ENCODE measurements at regions not wholly inside any gene's neighbourhood (a gene's known extent, or its start where the extent isn't known, plus 50 kb on each side); places are given as distances from the start of the nearest gene placed in this dataset.
"Not testable (repeated sequence)": the region's sequence is repeated elsewhere in the genome, so short reads cannot be mapped to it uniquely, and the experiment has no call there.

DNA sequence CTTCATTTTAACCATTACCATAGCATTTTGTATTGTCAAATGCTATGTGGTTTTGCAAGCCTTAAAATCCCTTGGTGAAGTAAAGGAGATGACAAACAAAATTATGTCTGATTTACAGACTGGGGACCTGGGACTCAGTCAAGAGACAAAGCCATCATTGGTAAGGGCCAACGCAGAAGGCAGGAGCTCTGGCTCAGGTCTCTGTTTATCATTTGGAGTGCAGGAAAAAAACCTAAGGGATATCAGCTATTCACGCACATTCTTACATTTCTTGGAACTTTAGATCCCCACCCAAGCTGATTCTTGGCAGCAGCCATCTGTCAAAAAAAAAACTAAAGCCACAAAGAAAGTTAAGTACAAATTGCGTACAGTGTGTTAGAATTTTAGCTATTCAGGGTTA is 731.9 kb downstream of the STPG2 start:
- Histone ChIP-seq H3K27me3 (ENCODE audit: control insufficient read depth in 2 of 2, insufficient read depth in 2 of 2, low read length in 2 of 2) (no peaks in the 10 kb centered on the region), H3K4me1 (ENCODE audit: control insufficient read depth in 2 of 2, insufficient read depth in 2 of 2, low read length in 2 of 2) (no peaks in the 10 kb centered on the region), H3K27ac (ENCODE audit: low read depth in 2 of 2, low read length in 2 of 2) (no peak overlapping the region), H3K4me3 (ENCODE audit: low read length in 2 of 2) (no peak overlapping the region), H3K9me3 (ENCODE audit: control insufficient read depth in 2 of 2, low read length in 2 of 2) (no peaks in the 10 kb centered on the region), H3K36me3 (ENCODE audit: control insufficient read depth in 2 of 2, insufficient read depth in 2 of 2, low read length in 2 of 2) (no peaks in the 10 kb centered on the region), H3K9ac (ENCODE audit: low read depth in 1 of 2, low read length in 2 of 2) (no peak overlapping the region)

DNA sequence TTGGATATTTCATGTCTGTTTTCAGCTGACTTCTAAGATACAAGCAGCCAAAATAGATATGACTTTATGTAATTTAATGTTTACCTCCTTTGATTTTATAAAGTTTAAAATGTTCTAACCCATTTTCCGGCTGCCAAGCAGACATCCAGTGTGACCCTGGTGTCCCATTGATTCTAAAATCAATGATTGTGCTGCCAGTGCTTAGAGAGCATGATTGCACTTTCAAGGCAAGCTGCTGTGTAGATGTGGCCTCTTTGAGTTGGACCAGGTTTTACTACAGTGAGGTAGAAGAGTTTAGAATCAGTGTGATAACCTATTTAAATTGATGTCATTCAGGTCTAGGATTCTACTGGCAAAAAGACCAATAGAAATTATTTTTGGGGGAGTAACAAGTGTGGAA is 730.9 kb downstream of the STPG2 start:
- H3K36me3 ChIP-seq (ENCODE audit: control insufficient read depth in 2 of 2, insufficient read depth in 2 of 2, low read length in 2 of 2) = no peaks in the 10 kb centered on the region
- no peak overlapping the region for H3K9ac ChIP-seq (ENCODE audit: low read depth in 1 of 2, low read length in 2 of 2)
- no peaks in the 10 kb centered on the region for H3K27me3 ChIP-seq (ENCODE audit: control insufficient read depth in 2 of 2, insufficient read depth in 2 of 2, low read length in 2 of 2)
- no peaks in the 10 kb centered on the region for H3K9me3 ChIP-seq (ENCODE audit: control insufficient read depth in 2 of 2, low read length in 2 of 2)
- no peak overlapping the region for H3K4me3 ChIP-seq (ENCODE audit: low read length in 2 of 2)
- H3K27ac ChIP-seq (ENCODE audit: low read depth in 2 of 2, low read length in 2 of 2) = no peak overlapping the region
- H3K4me1 ChIP-seq (ENCODE audit: control insufficient read depth in 2 of 2, insufficient read depth in 2 of 2, low read length in 2 of 2) = no peaks in the 10 kb centered on the region

- no peak overlapping the region for H3K9ac ChIP-seq (ENCODE audit: low read depth in 1 of 2, low read length in 2 of 2)
Measured at GRCh38 chr4:97414161-97414560, 729.1 kb downstream of the STPG2 start.

DNA sequence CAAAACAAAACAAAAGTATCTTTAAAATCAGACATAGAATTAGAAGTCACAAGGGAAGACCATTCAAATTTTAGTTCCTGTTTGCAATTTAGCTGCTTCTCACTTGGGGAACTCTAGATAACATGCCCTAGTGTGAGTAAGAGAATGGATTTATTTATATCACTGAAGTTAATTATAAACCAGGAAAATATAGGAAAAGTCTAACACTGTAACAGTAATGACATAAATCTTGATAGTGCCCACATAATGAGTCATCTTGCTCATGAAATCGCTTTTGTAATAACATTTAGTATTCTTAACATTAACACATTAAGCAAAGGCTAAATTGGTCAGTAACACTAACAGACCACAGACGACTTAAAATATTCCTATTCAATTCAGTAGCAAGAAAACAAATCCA is 710.7 kb downstream of the STPG2 start:
- Histone ChIP-seq H3K4me1 (ENCODE audit: control insufficient read depth in 2 of 2, insufficient read depth in 2 of 2, low read length in 2 of 2) (no peaks in the 10 kb centered on the region), H3K4me3 (ENCODE audit: low read length in 2 of 2) (no peak overlapping the region), H3K9ac (ENCODE audit: low read depth in 1 of 2, low read length in 2 of 2) (no peak overlapping the region), H3K36me3 (ENCODE audit: control insufficient read depth in 2 of 2, insufficient read depth in 2 of 2, low read length in 2 of 2) (no peaks in the 10 kb centered on the region), H3K27me3 (ENCODE audit: control insufficient read depth in 2 of 2, insufficient read depth in 2 of 2, low read length in 2 of 2) (no peaks in the 10 kb centered on the region), H3K27ac (ENCODE audit: low read depth in 2 of 2, low read length in 2 of 2) (no peak overlapping the region), H3K9me3 (ENCODE audit: control insufficient read depth in 2 of 2, low read length in 2 of 2) (no peaks in the 10 kb centered on the region)

More at GRCh38 chr4:97414161-97414560, 729.1 kb downstream of the STPG2 start:
- Histone ChIP-seq H3K9me3 (ENCODE audit: control insufficient read depth in 2 of 2, low read length in 2 of 2) (no peaks in the 10 kb centered on the region), H3K4me1 (ENCODE audit: control insufficient read depth in 2 of 2, insufficient read depth in 2 of 2, low read length in 2 of 2) (no peaks in the 10 kb centered on the region), H3K36me3 (ENCODE audit: control insufficient read depth in 2 of 2, insufficient read depth in 2 of 2, low read length in 2 of 2) (no peaks in the 10 kb centered on the region), H3K4me3 (ENCODE audit: low read length in 2 of 2) (no peak overlapping the region), H3K27ac (ENCODE audit: low read depth in 2 of 2, low read length in 2 of 2) (no peak overlapping the region), H3K27me3 (ENCODE audit: control insufficient read depth in 2 of 2, insufficient read depth in 2 of 2, low read length in 2 of 2) (no peaks in the 10 kb centered on the region)

GRCh38 chr4:97437998-97438705 is 705.1 kb downstream of the STPG2 start:
- H3K9me3 ChIP-seq (ENCODE audit: control insufficient read depth in 2 of 2, low read length in 2 of 2); H3K9ac ChIP-seq (ENCODE audit: low read depth in 1 of 2, low read length in 2 of 2); H3K4me1 ChIP-seq (ENCODE audit: control insufficient read depth in 2 of 2, insufficient read depth in 2 of 2, low read length in 2 of 2); H3K36me3 ChIP-seq (ENCODE audit: control insufficient read depth in 2 of 2, insufficient read depth in 2 of 2, low read length in 2 of 2); H3K27me3 ChIP-seq (ENCODE audit: control insufficient read depth in 2 of 2, insufficient read depth in 2 of 2, low read length in 2 of 2); H3K27ac ChIP-seq (ENCODE audit: low read depth in 2 of 2, low read length in 2 of 2); H3K4me3 ChIP-seq (ENCODE audit: low read length in 2 of 2): not testable (repeated sequence)

- peaks cover 0 to 4% of the 10 kb centered on the region in 2 donors for H3K9me3 ChIP-seq (ENCODE audit: control insufficient read depth in 2 of 2, low read length in 2 of 2)
- H3K36me3 ChIP-seq (ENCODE audit: control insufficient read depth in 2 of 2, insufficient read depth in 2 of 2, low read length in 2 of 2) = no peaks in the 10 kb centered on the region
- no peaks in the 10 kb centered on the region for H3K27me3 ChIP-seq (ENCODE audit: control insufficient read depth in 2 of 2, insufficient read depth in 2 of 2, low read length in 2 of 2)
- no peak overlapping the region for H3K27ac ChIP-seq (ENCODE audit: low read depth in 2 of 2, low read length in 2 of 2)
- H3K4me1 ChIP-seq (ENCODE audit: control insufficient read depth in 2 of 2, insufficient read depth in 2 of 2, low read length in 2 of 2) = no peaks in the 10 kb centered on the region
- no peak overlapping the region for H3K4me3 ChIP-seq (ENCODE audit: low read length in 2 of 2)
- H3K9ac ChIP-seq (ENCODE audit: low read depth in 1 of 2, low read length in 2 of 2) = no peak overlapping the region
Measured at GRCh38 chr4:97453186-97453585, 690.1 kb downstream of the STPG2 start.

DNA sequence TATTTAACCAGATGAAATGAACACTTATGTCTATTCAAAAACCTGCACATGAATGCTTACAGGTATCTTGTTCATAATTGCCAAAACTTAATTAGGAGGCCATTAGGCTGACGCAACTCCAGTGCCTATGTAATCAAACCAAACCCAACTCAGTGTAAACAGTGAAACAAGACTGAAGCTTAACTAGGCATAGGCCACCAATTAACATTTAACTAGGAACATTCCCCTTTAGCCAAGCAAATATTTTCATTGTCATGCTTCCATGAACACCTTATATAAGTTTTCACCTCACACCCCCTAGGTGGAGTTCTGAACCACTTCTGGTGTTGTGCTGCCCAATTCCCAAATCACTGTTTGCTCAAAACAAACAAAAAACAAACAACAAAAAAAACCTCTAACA is 686.0 kb downstream of the STPG2 start:
- H3K9me3 ChIP-seq (ENCODE audit: control insufficient read depth in 2 of 2, low read length in 2 of 2) = peaks cover 0 to 4% of the 10 kb centered on the region in 2 donors
- H3K4me1 ChIP-seq (ENCODE audit: control insufficient read depth in 2 of 2, insufficient read depth in 2 of 2, low read length in 2 of 2) = no peaks in the 10 kb centered on the region
- no peaks in the 10 kb centered on the region for H3K36me3 ChIP-seq (ENCODE audit: control insufficient read depth in 2 of 2, insufficient read depth in 2 of 2, low read length in 2 of 2)
- no peak overlapping the region for H3K9ac ChIP-seq (ENCODE audit: low read depth in 1 of 2, low read length in 2 of 2)
- no peak overlapping the region for H3K4me3 ChIP-seq (ENCODE audit: low read length in 2 of 2)
- no peaks in the 10 kb centered on the region for H3K27me3 ChIP-seq (ENCODE audit: control insufficient read depth in 2 of 2, insufficient read depth in 2 of 2, low read length in 2 of 2)
- H3K27ac ChIP-seq (ENCODE audit: low read depth in 2 of 2, low read length in 2 of 2) = no peak overlapping the region

DNA sequence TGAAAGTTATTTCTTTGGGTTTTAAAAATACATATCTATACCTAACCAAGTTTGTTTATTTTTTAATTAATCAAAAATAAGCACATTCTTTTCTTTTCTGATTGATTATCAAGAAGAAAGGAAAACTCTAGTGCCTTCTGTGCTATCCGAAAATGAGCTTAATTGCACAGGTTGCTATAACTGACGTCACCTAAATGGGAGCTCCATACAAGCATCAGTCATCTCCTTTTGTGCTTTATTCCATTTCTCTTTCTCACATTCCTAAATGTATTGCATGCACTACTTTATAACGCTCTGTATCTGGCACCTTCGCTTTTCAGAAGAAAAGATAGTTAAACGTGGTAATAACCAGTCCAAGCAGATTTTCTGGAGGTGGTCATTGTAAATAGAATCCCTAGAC is 675.0 kb downstream of the STPG2 start:
- Histone ChIP-seq H3K4me3 (ENCODE audit: low read length in 2 of 2) (no peak overlapping the region), H3K9me3 (ENCODE audit: control insufficient read depth in 2 of 2, low read length in 2 of 2) (no peaks in the 10 kb centered on the region), H3K27ac (ENCODE audit: low read depth in 2 of 2, low read length in 2 of 2) (no peak overlapping the region), H3K4me1 (ENCODE audit: control insufficient read depth in 2 of 2, insufficient read depth in 2 of 2, low read length in 2 of 2) (no peaks in the 10 kb centered on the region), H3K27me3 (ENCODE audit: control insufficient read depth in 2 of 2, insufficient read depth in 2 of 2, low read length in 2 of 2) (no peaks in the 10 kb centered on the region), H3K36me3 (ENCODE audit: control insufficient read depth in 2 of 2, insufficient read depth in 2 of 2, low read length in 2 of 2) (no peaks in the 10 kb centered on the region), H3K9ac (ENCODE audit: low read depth in 1 of 2, low read length in 2 of 2) (no peak overlapping the region)

- Histone ChIP-seq H3K27ac (ENCODE audit: low read depth in 2 of 2, low read length in 2 of 2) (no peak overlapping the region), H3K36me3 (ENCODE audit: control insufficient read depth in 2 of 2, insufficient read depth in 2 of 2, low read length in 2 of 2) (no peaks in the 10 kb centered on the region), H3K4me1 (ENCODE audit: control insufficient read depth in 2 of 2, insufficient read depth in 2 of 2, low read length in 2 of 2) (no peaks in the 10 kb centered on the region), H3K9me3 (ENCODE audit: control insufficient read depth in 2 of 2, low read length in 2 of 2) (no peaks in the 10 kb centered on the region), H3K9ac (ENCODE audit: low read depth in 1 of 2, low read length in 2 of 2) (no peak overlapping the region), H3K4me3 (ENCODE audit: low read length in 2 of 2) (no peak overlapping the region), H3K27me3 (ENCODE audit: control insufficient read depth in 2 of 2, insufficient read depth in 2 of 2, low read length in 2 of 2) (no peaks in the 10 kb centered on the region)
Measured at GRCh38 chr4:97475621-97476020, 667.7 kb downstream of the STPG2 start.

DNA sequence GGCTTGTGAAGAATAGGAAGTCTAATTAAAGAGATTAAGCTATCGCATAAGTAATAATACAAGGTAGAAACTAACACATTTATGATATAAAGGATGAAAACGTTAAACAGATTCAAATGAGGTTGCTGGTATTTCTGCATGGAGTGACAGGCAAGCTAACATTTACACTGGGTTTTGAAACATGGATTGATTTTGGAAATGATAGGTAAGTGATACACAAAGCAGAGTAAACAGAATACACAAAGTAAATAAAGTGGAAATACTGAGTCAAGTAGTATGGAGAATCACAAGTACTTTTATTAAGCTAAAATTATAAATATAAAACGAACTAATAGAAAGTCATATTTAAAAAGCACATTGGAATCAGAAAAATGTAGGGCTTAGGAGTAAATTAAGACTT is 665.3 kb downstream of the STPG2 start:
- H3K4me3 ChIP-seq (ENCODE audit: low read length in 2 of 2) = no peak overlapping the region
- no peaks in the 10 kb centered on the region for H3K27me3 ChIP-seq (ENCODE audit: control insufficient read depth in 2 of 2, insufficient read depth in 2 of 2, low read length in 2 of 2)
- no peak overlapping the region for H3K27ac ChIP-seq (ENCODE audit: low read depth in 2 of 2, low read length in 2 of 2)
- no peaks in the 10 kb centered on the region for H3K4me1 ChIP-seq (ENCODE audit: control insufficient read depth in 2 of 2, insufficient read depth in 2 of 2, low read length in 2 of 2)
- no peaks in the 10 kb centered on the region for H3K9me3 ChIP-seq (ENCODE audit: control insufficient read depth in 2 of 2, low read length in 2 of 2)
- no peak overlapping the region for H3K9ac ChIP-seq (ENCODE audit: low read depth in 1 of 2, low read length in 2 of 2)
- no peaks in the 10 kb centered on the region for H3K36me3 ChIP-seq (ENCODE audit: control insufficient read depth in 2 of 2, insufficient read depth in 2 of 2, low read length in 2 of 2)

- H3K27ac ChIP-seq (ENCODE audit: low read depth in 2 of 2, low read length in 2 of 2) = no peak overlapping the region
- no peak overlapping the region for H3K4me3 ChIP-seq (ENCODE audit: low read length in 2 of 2)
- no peaks in the 10 kb centered on the region for H3K27me3 ChIP-seq (ENCODE audit: control insufficient read depth in 2 of 2, insufficient read depth in 2 of 2, low read length in 2 of 2)
- H3K9ac ChIP-seq (ENCODE audit: low read depth in 1 of 2, low read length in 2 of 2) = no peak overlapping the region
- H3K4me1 ChIP-seq (ENCODE audit: control insufficient read depth in 2 of 2, insufficient read depth in 2 of 2, low read length in 2 of 2) = no peaks in the 10 kb centered on the region
- no peaks in the 10 kb centered on the region for H3K36me3 ChIP-seq (ENCODE audit: control insufficient read depth in 2 of 2, insufficient read depth in 2 of 2, low read length in 2 of 2)
- H3K9me3 ChIP-seq (ENCODE audit: control insufficient read depth in 2 of 2, low read length in 2 of 2) = no peaks in the 10 kb centered on the region
Measured at GRCh38 chr4:97479388-97479787, 663.9 kb downstream of the STPG2 start.
